Peyer's patch (tissue), 4 donors: ENCODE measurements at regions not wholly inside any gene's neighbourhood (a gene's known extent, or its start where the extent isn't known, plus 50 kb on each side); places are given as distances from the start of the nearest gene placed in this dataset.

Experiments
- DNase-seq, 3 donors: peaks; one replicate each; pipeline ENCODE4 v3.0.0-alpha.2; 2017 to 2019
- H3K27ac ChIP-seq, 4 donors: fragments of 200-600 bp; sonication (generic); one replicate each; pipeline ENCODE4 v1.5.1; 2016 to 2019
- H3K27me3 ChIP-seq, 2 donors: fragments of 200-600 bp; sonication (generic); one replicate each; pipeline ENCODE4 v1.5.1; 2019
- H3K36me3 ChIP-seq, 3 donors: fragments of 200-600 bp; sonication (generic); one replicate each; pipeline ENCODE4 v1.5.1; 2016 to 2019
- H3K4me1 ChIP-seq, 4 donors: fragments of 200-600 bp; sonication (generic); one replicate each; pipeline ENCODE4 v1.5.1; 2016 to 2019
- H3K4me3 ChIP-seq, 4 donors: fragments of 200-600 bp; sonication (generic); 1 replicate in 3 of 4; 2 replicates in 1 of 4; pipeline ENCODE4 v1.5.1; 2016 to 2019; ENCODE audit warnings: mild to moderate bottlenecking in 1 of 4
- H3K9me3 ChIP-seq, 4 donors: fragments of 200-600 bp; sonication (generic); one replicate each; pipeline ENCODE4 v1.5.1; 2016 to 2019; ENCODE audit warnings: mild to moderate bottlenecking in 1 of 4
- CTCF ChIP-seq, 6 experiments: fragments of 450-650 bp in 4 of 6; fragments of 200-600 bp in 2 of 6; sonication (generic) in 1 of 6; IDR thresholded peaks; one replicate each; pipeline ENCODE4 v1.5.1; 2017 to 2019; ENCODE audit warnings: antibody characterized with exemption in 6 of 6, mild to moderate bottlenecking in 3 of 6, moderate library complexity in 1 of 6
- POLR2A ChIP-seq, 2 donors: fragments of 450-650 bp; IDR thresholded peaks; one replicate each; pipeline ENCODE4 v1.5.1; 2017; ENCODE audit warnings: antibody characterized with exemption in 2 of 2, mild to moderate bottlenecking in 2 of 2, moderate library complexity in 2 of 2

- H3K9me3 ChIP-seq, result no peaks in the 10 kb centered on the region
- no peak for DNase-seq
- no peak overlapping the region for H3K4me3 ChIP-seq
- H3K4me1 ChIP-seq, result no peaks in the 10 kb centered on the region
- H3K27ac ChIP-seq, result no peak overlapping the region
- TF ChIP-seq CTCF (IDR thresholded peaks at IDR 0.05) (no peak), POLR2A (IDR thresholded peaks at IDR 0.05) (no peak)
- no peaks in the 10 kb centered on the region for H3K36me3 ChIP-seq
- no peaks in the 10 kb centered on the region for H3K27me3 ChIP-seq
Measured at GRCh38 chr16:86209202-86209601, 301.1 kb upstream of the FOXF1 start.

DNA sequence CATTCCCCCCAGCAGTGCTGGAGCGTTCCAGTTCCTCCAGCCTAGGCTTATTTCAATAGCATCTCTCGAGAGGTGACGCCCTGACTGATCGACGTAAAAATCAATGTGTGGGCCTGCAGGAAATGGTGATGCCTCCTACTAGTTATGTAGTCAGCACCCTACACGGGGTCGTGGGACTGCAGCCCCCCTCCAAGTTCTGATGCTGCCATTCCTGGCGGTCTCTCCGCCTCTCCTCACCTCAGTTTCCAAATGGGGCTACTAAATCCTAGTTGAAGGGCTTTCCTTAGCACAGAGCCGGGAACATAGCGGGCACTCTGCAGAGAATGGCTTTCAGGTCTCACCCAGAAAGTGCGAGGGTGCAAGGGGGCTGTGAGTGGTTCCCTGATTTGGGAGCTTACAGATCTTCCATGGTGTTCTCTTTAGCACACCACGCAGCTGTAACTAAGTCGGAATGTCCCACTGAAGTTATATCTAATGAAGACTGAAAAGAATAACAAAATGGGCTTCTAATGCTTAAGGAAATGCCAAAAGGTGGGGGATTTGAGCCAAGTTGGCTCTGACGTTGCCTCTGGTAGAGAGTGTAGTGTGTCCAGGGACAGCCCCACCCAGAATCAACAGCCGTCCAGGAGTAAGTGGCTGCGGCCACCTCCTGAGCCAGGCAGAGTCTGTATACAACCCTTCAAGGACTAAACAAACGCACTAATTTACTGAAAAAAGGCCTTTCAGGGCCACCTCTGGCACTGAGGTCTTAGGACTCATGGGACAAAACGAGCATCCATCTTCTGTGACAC lies 299.7 kb upstream of the FOXF1 start:
- no peaks in the 10 kb centered on the region for H3K27me3 ChIP-seq
- no peaks in the 10 kb centered on the region for H3K4me1 ChIP-seq
- H3K9me3 ChIP-seq, result no peaks in the 10 kb centered on the region
- no peak for DNase-seq
- H3K27ac ChIP-seq, result no peak overlapping the region
- H3K36me3 ChIP-seq, result no peaks in the 10 kb centered on the region
- no peak for TF ChIP-seq CTCF (IDR thresholded peaks at IDR 0.05)
- no peak for TF ChIP-seq POLR2A (IDR thresholded peaks at IDR 0.05)
- no peak overlapping the region for H3K4me3 ChIP-seq

GRCh38 chr16:86211265-86211664 lies 299.1 kb upstream of the FOXF1 start:
- Histone ChIP-seq H3K9me3 (no peaks in the 10 kb centered on the region), H3K27me3 (no peaks in the 10 kb centered on the region), H3K36me3 (no peaks in the 10 kb centered on the region), H3K4me3 (no peak overlapping the region), H3K4me1 (no peaks in the 10 kb centered on the region), H3K27ac (no peak overlapping the region)
- TF ChIP-seq POLR2A (IDR thresholded peaks at IDR 0.05) (no peak), CTCF (IDR thresholded peaks at IDR 0.05) (no peak)
- DNase-seq, result no peak

- Histone ChIP-seq H3K9me3 (no peaks in the 10 kb centered on the region), H3K4me3 (no peak overlapping the region), H3K27me3 (no peaks in the 10 kb centered on the region), H3K4me1 (no peaks in the 10 kb centered on the region), H3K27ac (no peak overlapping the region), H3K36me3 (no peaks in the 10 kb centered on the region)
- TF ChIP-seq CTCF (IDR thresholded peaks at IDR 0.05) (no peak), POLR2A (IDR thresholded peaks at IDR 0.05) (no peak)
- no peak for DNase-seq
Measured at GRCh38 chr16:86211800-86212199, 298.5 kb upstream of the FOXF1 start.

- Histone ChIP-seq H3K4me1 (no peaks in the 10 kb centered on the region), H3K9me3 (no peaks in the 10 kb centered on the region), H3K27ac (no peak overlapping the region), H3K4me3 (no peak overlapping the region), H3K36me3 (no peaks in the 10 kb centered on the region), H3K27me3 (no peaks in the 10 kb centered on the region)
- no peak for TF ChIP-seq POLR2A (IDR thresholded peaks at IDR 0.05)
- TF ChIP-seq CTCF (IDR thresholded peaks at IDR 0.05), result no peak
- no peak for DNase-seq
Measured at GRCh38 chr16:86212706-86213436, 297.5 kb upstream of the FOXF1 start.
